ENCODE measurements at regions not wholly inside any gene's neighbourhood (a gene's known extent, or its start where the extent isn't known, plus 50 kb on each side); places are given as distances from the start of the nearest gene placed in this dataset.

DNA sequence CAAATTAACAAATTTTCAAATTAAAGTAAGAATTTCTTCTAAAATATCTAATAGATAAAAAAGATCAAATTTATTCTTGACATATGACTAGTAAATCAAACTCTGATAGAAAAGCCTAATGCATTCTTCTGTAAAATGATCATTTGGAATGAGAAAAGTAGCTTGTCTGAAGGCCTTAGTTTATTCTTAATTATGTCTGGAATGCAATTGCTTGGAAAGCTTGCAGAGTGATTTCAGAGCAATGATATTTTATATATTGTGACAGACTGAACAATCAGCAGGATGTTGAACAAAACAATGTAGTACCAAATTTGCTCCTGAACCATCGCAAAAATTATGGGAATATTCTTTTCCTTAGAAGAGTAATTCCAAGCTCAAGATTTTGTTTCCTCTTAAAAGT lies 789.6 kb upstream of the NOVA1 start:
- no peaks in the 10 kb centered on the region for H3K9me3 ChIP-seq (ENCODE audit: control insufficient read depth, insufficient read depth, low read depth, low read length)
- ChIA-PET POLR2A (no interaction called here), CTCF (no interaction called here)
- TF ChIP-seq BCL11A (tag by site-specific recombination; IDR thresholded peaks at IDR 0.05; ENCODE audit: low read depth) (no peak), ZNF324 (tag by site-specific recombination; IDR thresholded peaks at IDR 0.05) (no peak), ZNF600 (tag by site-specific recombination; IDR thresholded peaks at IDR 0.05) (no peak), ZNF354C (tag by site-specific recombination; IDR thresholded peaks at IDR 0.05; ENCODE audit: borderline replicate concordance, low read depth) (no peak), ZBTB48 (tag by site-specific recombination; IDR thresholded peaks at IDR 0.05) (no peak), ZNF664 (tag by site-specific recombination; IDR thresholded peaks at IDR 0.05) (no peak), HOXA7 (CRISPR knock-in tag; IDR thresholded peaks at IDR 0.05; ENCODE audit: borderline replicate concordance) (no peak), ZXDB (tag by site-specific recombination; IDR thresholded peaks at IDR 0.05) (no peak), ZNF239 (tag by site-specific recombination; IDR thresholded peaks at IDR 0.05) (no peak), YY1 (tag by site-specific recombination; IDR thresholded peaks at IDR 0.05) (no peak), ZNF658 (tag by site-specific recombination; IDR thresholded peaks at IDR 0.05) (no peak), TRIM28 (IDR thresholded peaks at IDR 0.05; ENCODE audit: borderline replicate concordance, low read length) (no peak), ZNF24 (tag by site-specific recombination; IDR thresholded peaks at IDR 0.05) (no peak)
- TF ChIP-seq, protein P1, sequence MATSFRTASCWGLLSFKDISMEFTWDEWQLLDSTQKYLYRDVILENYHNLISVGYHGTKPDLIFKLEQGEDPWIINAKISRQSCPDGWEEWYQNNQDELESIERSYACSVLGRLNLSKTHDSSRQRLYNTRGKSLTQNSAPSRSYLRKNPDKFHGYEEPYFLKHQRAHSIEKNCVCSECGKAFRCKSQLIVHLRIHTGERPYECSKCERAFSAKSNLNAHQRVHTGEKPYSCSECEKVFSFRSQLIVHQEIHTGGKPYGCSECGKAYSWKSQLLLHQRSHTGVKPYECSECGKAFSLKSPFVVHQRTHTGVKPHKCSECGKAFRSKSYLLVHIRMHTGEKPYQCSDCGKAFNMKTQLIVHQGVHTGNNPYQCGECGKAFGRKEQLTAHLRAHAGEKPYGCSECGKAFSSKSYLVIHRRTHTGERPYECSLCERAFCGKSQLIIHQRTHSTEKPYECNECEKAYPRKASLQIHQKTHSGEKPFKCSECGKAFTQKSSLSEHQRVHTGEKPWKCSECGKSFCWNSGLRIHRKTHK (tag by site-specific recombination; IDR thresholded peaks at IDR 0.05) = no peak
- TF ChIP-seq, protein P2, sequence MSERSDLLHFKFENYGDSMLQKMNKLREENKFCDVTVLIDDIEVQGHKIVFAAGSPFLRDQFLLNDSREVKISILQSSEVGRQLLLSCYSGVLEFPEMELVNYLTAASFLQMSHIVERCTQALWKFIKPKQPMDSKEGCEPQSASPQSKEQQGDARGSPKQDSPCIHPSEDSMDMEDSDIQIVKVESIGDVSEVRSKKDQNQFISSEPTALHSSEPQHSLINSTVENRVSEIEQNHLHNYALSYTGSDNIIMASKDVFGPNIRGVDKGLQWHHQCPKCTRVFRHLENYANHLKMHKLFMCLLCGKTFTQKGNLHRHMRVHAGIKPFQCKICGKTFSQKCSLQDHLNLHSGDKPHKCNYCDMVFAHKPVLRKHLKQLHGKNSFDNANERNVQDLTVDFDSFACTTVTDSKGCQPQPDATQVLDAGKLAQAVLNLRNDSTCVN (tag by site-specific recombination; optimal IDR thresholded peaks at IDR 0.05) = no peak
- H3K4me3 ChIP-seq (ENCODE audit: low read depth, low read length) = no peak overlapping the region
- no peaks in the 10 kb centered on the region for H3K4me1 ChIP-seq (ENCODE audit: control insufficient read depth, insufficient read depth, low read length)
- no peaks in the 10 kb centered on the region for H3K36me3 ChIP-seq (ENCODE audit: control insufficient read depth in 2 of 2, insufficient read depth in 1 of 2, low read length in 2 of 2)
- H3K27ac ChIP-seq (ENCODE audit: extremely low read depth, low read depth, low read length) = no peak overlapping the region

DNA sequence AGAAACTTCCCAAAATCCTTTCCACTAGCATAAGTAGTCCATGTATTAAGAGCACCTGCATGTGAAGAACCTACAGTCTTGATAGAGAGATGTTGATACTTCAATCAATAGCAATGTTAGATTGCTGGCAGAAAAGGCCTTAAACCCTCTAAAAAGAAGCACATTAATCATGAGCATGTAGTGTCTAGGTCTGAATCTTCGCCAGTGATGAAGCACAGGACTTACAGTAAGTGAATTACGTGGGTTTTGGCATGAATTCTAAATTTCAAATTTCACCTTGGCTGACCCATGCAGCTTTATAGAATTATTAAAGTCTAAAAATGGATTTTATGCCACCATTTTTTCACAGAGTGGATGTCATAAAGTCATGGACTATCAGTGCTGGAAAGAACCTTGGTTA lies 791.6 kb upstream of the NOVA1 start:
- H3K9me3 ChIP-seq (ENCODE audit: control insufficient read depth, insufficient read depth, low read depth, low read length) = no peaks in the 10 kb centered on the region
- no peaks in the 10 kb centered on the region for H3K4me1 ChIP-seq (ENCODE audit: control insufficient read depth, insufficient read depth, low read length)
- H3K4me3 ChIP-seq (ENCODE audit: low read depth, low read length) = no peak overlapping the region
- CTCF ChIA-PET = no interaction called here
- H3K36me3 ChIP-seq (ENCODE audit: control insufficient read depth in 2 of 2, insufficient read depth in 1 of 2, low read length in 2 of 2) = no peaks in the 10 kb centered on the region
- no peak overlapping the region for H3K27ac ChIP-seq (ENCODE audit: extremely low read depth, low read depth, low read length)
- POLR2A ChIA-PET = no interaction called here
- TF ChIP-seq ZNF292 (tag by site-specific recombination; IDR thresholded peaks at IDR 0.05; ENCODE audit: borderline replicate concordance, low read depth) (no peak), ZBTB20 (tag by site-specific recombination; IDR thresholded peaks at IDR 0.05) (no peak), ZIC2 (tag by site-specific recombination; IDR thresholded peaks at IDR 0.05) (no peak), ZFP69B (tag by site-specific recombination; IDR thresholded peaks at IDR 0.05) (no peak), ZNF394 (tag by site-specific recombination; IDR thresholded peaks at IDR 0.05; ENCODE audit: borderline replicate concordance) (no peak)
- TF ChIP-seq, protein P3, sequence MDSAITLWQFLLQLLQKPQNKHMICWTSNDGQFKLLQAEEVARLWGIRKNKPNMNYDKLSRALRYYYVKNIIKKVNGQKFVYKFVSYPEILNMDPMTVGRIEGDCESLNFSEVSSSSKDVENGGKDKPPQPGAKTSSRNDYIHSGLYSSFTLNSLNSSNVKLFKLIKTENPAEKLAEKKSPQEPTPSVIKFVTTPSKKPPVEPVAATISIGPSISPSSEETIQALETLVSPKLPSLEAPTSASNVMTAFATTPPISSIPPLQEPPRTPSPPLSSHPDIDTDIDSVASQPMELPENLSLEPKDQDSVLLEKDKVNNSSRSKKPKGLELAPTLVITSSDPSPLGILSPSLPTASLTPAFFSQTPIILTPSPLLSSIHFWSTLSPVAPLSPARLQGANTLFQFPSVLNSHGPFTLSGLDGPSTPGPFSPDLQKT (IDR thresholded peaks at IDR 0.05; ENCODE audit: borderline replicate concordance, low read depth, low read length) = no peak
- TF ChIP-seq, protein P4, sequence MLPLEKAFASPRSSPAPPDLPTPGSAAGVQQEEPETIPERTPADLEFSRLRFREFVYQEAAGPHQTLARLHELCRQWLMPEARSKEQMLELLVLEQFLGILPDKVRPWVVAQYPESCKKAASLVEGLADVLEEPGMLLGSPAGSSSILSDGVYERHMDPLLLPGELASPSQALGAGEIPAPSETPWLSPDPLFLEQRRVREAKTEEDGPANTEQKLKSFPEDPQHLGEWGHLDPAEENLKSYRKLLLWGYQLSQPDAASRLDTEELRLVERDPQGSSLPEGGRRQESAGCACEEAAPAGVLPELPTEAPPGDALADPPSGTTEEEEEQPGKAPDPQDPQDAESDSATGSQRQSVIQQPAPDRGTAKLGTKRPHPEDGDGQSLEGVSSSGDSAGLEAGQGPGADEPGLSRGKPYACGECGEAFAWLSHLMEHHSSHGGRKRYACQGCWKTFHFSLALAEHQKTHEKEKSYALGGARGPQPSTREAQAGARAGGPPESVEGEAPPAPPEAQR (tag by site-specific recombination; IDR thresholded peaks at IDR 0.05) = no peak

All from HEK293 (cell line).